ENCODE measurements at regions not wholly inside any gene's neighbourhood (a gene's known extent, or its start where the extent isn't known, plus 50 kb on each side); places are given as distances from the start of the nearest gene placed in this dataset.

- H3K9me3 ChIP-seq (ENCODE audit: insufficient read depth, low read depth, low read length): no peaks in the 10 kb centered on the region
- no peak overlapping the region for H3K9ac ChIP-seq (ENCODE audit: low read depth, low read length, poor library complexity, severe bottlenecking)
- H3F3A ChIP-seq (ENCODE audit: low read depth): no peaks in the 10 kb centered on the region
- H3K27me3 ChIP-seq (ENCODE audit: insufficient read depth, low read length, poor library complexity, severe bottlenecking): no peaks in the 10 kb centered on the region
- no peaks in the 10 kb centered on the region for H4K20me1 ChIP-seq (ENCODE audit: insufficient read depth, low read length, poor library complexity, severe bottlenecking)
- no peak for TF ChIP-seq EZH2phosphoT487 (IDR thresholded peaks at IDR 0.05; ENCODE audit: borderline replicate concordance)
- TF ChIP-seq CTCF (conservative IDR thresholded peaks at IDR 0.05; ENCODE audit: low read length): no peak
- H3K4me3 ChIP-seq (ENCODE audit: low read length, poor library complexity, severe bottlenecking): no peak overlapping the region
- H3K79me2 ChIP-seq (ENCODE audit: insufficient read depth, low read length): no peaks in the 10 kb centered on the region
- no peaks in the 10 kb centered on the region for H3K9me2 ChIP-seq (replicated peaks; ENCODE audit: low read depth, low read length)
- no peaks in the 10 kb centered on the region for H3K4me1 ChIP-seq (ENCODE audit: insufficient read depth, low read length, poor library complexity, severe bottlenecking)
- no peaks in the 10 kb centered on the region for H3K36me3 ChIP-seq (ENCODE audit: insufficient read depth, low read length)
- H2AFZ ChIP-seq (ENCODE audit: low read length): no peak overlapping the region
- no peak overlapping the region for H3K4me2 ChIP-seq (ENCODE audit: low read depth, low read length, poor library complexity, severe bottlenecking)
These were observed 197.5 kb downstream of the ZC3H11B start for GRCh38 chr1:219415433-219415832.

GRCh38 chr1:219414250-219414649, 198.7 kb downstream of the ZC3H11B start:
- TF ChIP-seq CTCF (conservative IDR thresholded peaks at IDR 0.05; ENCODE audit: low read length) (no peak), EZH2phosphoT487 (IDR thresholded peaks at IDR 0.05; ENCODE audit: borderline replicate concordance) (no peak)
- H3K9me3 ChIP-seq (ENCODE audit: insufficient read depth, low read depth, low read length): no peaks in the 10 kb centered on the region
- H3K36me3 ChIP-seq (ENCODE audit: insufficient read depth, low read length): no peaks in the 10 kb centered on the region
- no peak overlapping the region for H2AFZ ChIP-seq (ENCODE audit: low read length)
- no peaks in the 10 kb centered on the region for H3F3A ChIP-seq (ENCODE audit: low read depth)
- H4K20me1 ChIP-seq (ENCODE audit: insufficient read depth, low read length, poor library complexity, severe bottlenecking): no peaks in the 10 kb centered on the region
- H3K9me2 ChIP-seq (replicated peaks; ENCODE audit: low read depth, low read length): no peaks in the 10 kb centered on the region
- no peak overlapping the region for H3K9ac ChIP-seq (ENCODE audit: low read depth, low read length, poor library complexity, severe bottlenecking)
- no peaks in the 10 kb centered on the region for H3K4me1 ChIP-seq (ENCODE audit: insufficient read depth, low read length, poor library complexity, severe bottlenecking)
- no peaks in the 10 kb centered on the region for H3K79me2 ChIP-seq (ENCODE audit: insufficient read depth, low read length)
- no peaks in the 10 kb centered on the region for H3K27me3 ChIP-seq (ENCODE audit: insufficient read depth, low read length, poor library complexity, severe bottlenecking)
- H3K4me2 ChIP-seq (ENCODE audit: low read depth, low read length, poor library complexity, severe bottlenecking): no peak overlapping the region
- no peak overlapping the region for H3K4me3 ChIP-seq (ENCODE audit: low read length, poor library complexity, severe bottlenecking)

- H3K9me3 ChIP-seq (ENCODE audit: insufficient read depth, low read depth, low read length): no peaks in the 10 kb centered on the region
- no peaks in the 10 kb centered on the region for H4K20me1 ChIP-seq (ENCODE audit: insufficient read depth, low read length, poor library complexity, severe bottlenecking)
- H3K27me3 ChIP-seq (ENCODE audit: insufficient read depth, low read length, poor library complexity, severe bottlenecking): no peaks in the 10 kb centered on the region
- H3F3A ChIP-seq (ENCODE audit: low read depth): no peaks in the 10 kb centered on the region
- no peaks in the 10 kb centered on the region for H3K9me2 ChIP-seq (replicated peaks; ENCODE audit: low read depth, low read length)
- H3K4me3 ChIP-seq (ENCODE audit: low read length, poor library complexity, severe bottlenecking): no peak overlapping the region
- H3K4me2 ChIP-seq (ENCODE audit: low read depth, low read length, poor library complexity, severe bottlenecking): no peak overlapping the region
- H3K9ac ChIP-seq (ENCODE audit: low read depth, low read length, poor library complexity, severe bottlenecking): no peak overlapping the region
- no peak overlapping the region for H2AFZ ChIP-seq (ENCODE audit: low read length)
- no peaks in the 10 kb centered on the region for H3K4me1 ChIP-seq (ENCODE audit: insufficient read depth, low read length, poor library complexity, severe bottlenecking)
- H3K36me3 ChIP-seq (ENCODE audit: insufficient read depth, low read length): no peaks in the 10 kb centered on the region
- H3K79me2 ChIP-seq (ENCODE audit: insufficient read depth, low read length): no peaks in the 10 kb centered on the region
- TF ChIP-seq CTCF (conservative IDR thresholded peaks at IDR 0.05; ENCODE audit: low read length): no peak
- TF ChIP-seq EZH2phosphoT487 (IDR thresholded peaks at IDR 0.05; ENCODE audit: borderline replicate concordance): no peak
These were observed 199.4 kb downstream of the ZC3H11B start for GRCh38 chr1:219413536-219413935.
